ENCODE measurements at regions not wholly inside any gene's neighbourhood (a gene's known extent, or its start where the extent isn't known, plus 50 kb on each side); places are given as distances from the start of the nearest gene placed in this dataset.

GRCh38 chr6:85026021-85026420, 261.6 kb upstream of the TBX18 start:
- no peak overlapping the region for H3K4me2 ChIP-seq (ENCODE audit: insufficient read depth, insufficient read length, low read length)
- H2AK5ac ChIP-seq (ENCODE audit: insufficient read length, low read length), result no peak overlapping the region
- H3K36me3 Mint-ChIP-seq (ENCODE audit: insufficient read depth in 1 of 3, low read depth in 3 of 3), result no peaks in the 10 kb centered on the region
- no peak overlapping the region for H3K14ac ChIP-seq (ENCODE audit: insufficient read depth, low read length)
- H3K9me3 Mint-ChIP-seq, result peaks cover 0 to 2% of the 10 kb centered on the region in 2 experiments; a peak in 2 of 5 replicates
- no peak for TF ChIP-seq CTCF (conservative IDR thresholded peaks at IDR 0.05)
- no peaks in the 10 kb centered on the region for H3K9me3 ChIP-seq (ENCODE audit: control insufficient read depth, low read depth, low read length)
- no peak overlapping the region for H3K18ac ChIP-seq (ENCODE audit: insufficient read length, low read depth, low read length)
- H3K56ac ChIP-seq (ENCODE audit: insufficient read length, low read depth, low read length), result no peak overlapping the region
- H2AFZ ChIP-seq (ENCODE audit: low read length), result no peak overlapping the region
- H3K27me3 ChIP-seq (ENCODE audit: insufficient read depth, low read length), result no peaks in the 10 kb centered on the region
- no peak overlapping the region for H2BK120ac ChIP-seq (ENCODE audit: low read depth, low read length, poor library complexity, severe bottlenecking)
- no peak overlapping the region for H3K9ac ChIP-seq (ENCODE audit: extremely low read depth, insufficient read length, low read length)
- H3K4me1 ChIP-seq (ENCODE audit: insufficient read depth, low read length), result no peaks in the 10 kb centered on the region
- H3K79me2 ChIP-seq (ENCODE audit: insufficient read depth, low read length), result no peaks in the 10 kb centered on the region
- no peaks in the 10 kb centered on the region for H3K23me2 ChIP-seq (ENCODE audit: insufficient read length, low read depth, low read length, poor library complexity, severe bottlenecking)
- no peak overlapping the region for H3K23ac ChIP-seq (ENCODE audit: insufficient read length, low read depth, low read length)
- no peak overlapping the region for H3K27ac Mint-ChIP-seq
- H3K4ac ChIP-seq (ENCODE audit: low read depth, low read length), result no peak overlapping the region
- no peak overlapping the region for H4K5ac ChIP-seq (ENCODE audit: insufficient read length, low read depth, low read length)
- no peak overlapping the region for H4K91ac ChIP-seq (ENCODE audit: insufficient read length, low read depth, low read length)
- H3K79me1 ChIP-seq (ENCODE audit: insufficient read depth, low read depth, low read length, poor library complexity, severe bottlenecking), result no peaks in the 10 kb centered on the region
- H3T11ph ChIP-seq (ENCODE audit: low read length), result no peak overlapping the region
- no peak for DNase-seq
- no CpG with 5 or more reads among the region's 2 CpGs for WGBS (ENCODE audit: extremely low coverage, insufficient read length, low lambda C conversion rate)
- H4K8ac ChIP-seq (replicated peaks; ENCODE audit: insufficient read length, low read depth, low read length), result no peak overlapping the region
- no peak overlapping the region for H2BK5ac ChIP-seq (ENCODE audit: insufficient read length, low read length)
- no peak overlapping the region for H2BK12ac ChIP-seq (ENCODE audit: insufficient read length, low read depth, low read length)
- peaks cover 4 to 15% of the 10 kb centered on the region in 2 experiments; a peak in 3 of 4 replicates for H3K4me1 Mint-ChIP-seq
- H2BK15ac ChIP-seq (ENCODE audit: low read depth, low read length), result no peak overlapping the region
- no peak overlapping the region for H3K4me3 Mint-ChIP-seq
- no peaks in the 10 kb centered on the region for H4K20me1 ChIP-seq (ENCODE audit: control insufficient read depth, insufficient read depth, insufficient read length)
- no peak overlapping the region for H2BK20ac ChIP-seq (ENCODE audit: low read depth, low read length, poor library complexity, severe bottlenecking)
- no peaks in the 10 kb centered on the region for H3K27me3 Mint-ChIP-seq (ENCODE audit: low read depth)
- no peak overlapping the region for H3K27ac ChIP-seq (ENCODE audit: insufficient read length, low read depth, low read length)

All from H9 (cell line).